SU-DHL-6 (cell line): ENCODE measurements at regions not wholly inside any gene's neighbourhood (a gene's known extent, or its start where the extent isn't known, plus 50 kb on each side); places are given as distances from the start of the nearest gene placed in this dataset.

Experiments
- H2AFZ ChIP-seq: fragments of 200-600 bp; sonication (generic); 2 replicates; pipeline ENCODE4 v1.6.1; 2014; ENCODE audit warnings: low read depth, mild to moderate bottlenecking, moderate library complexity, mixed read lengths, antibody characterized with exemption, low read length; ENCODE audit not compliant: severe bottlenecking
- H3F3A ChIP-seq: fragments of 200-600 bp; shearing (Covaris generic); 2 replicates; pipeline ENCODE4 v1.6.0; 2016; ENCODE audit warnings: antibody characterized with exemption, mild to moderate bottlenecking; ENCODE audit not compliant: insufficient read depth
- H3K27ac ChIP-seq: fragments of 200-600 bp; sonication (generic); 2 replicates; pipeline ENCODE4 v1.5.1; 2016; ENCODE audit warnings: low read depth, mild to moderate bottlenecking, low read length, moderate library complexity, mixed read lengths
- H3K27me3 ChIP-seq: fragments of 200-600 bp; sonication (generic), shearing (Covaris generic); 2 replicates; pipeline ENCODE4 v1.6.0; 2014; ENCODE audit warnings: mild to moderate bottlenecking, low read length
- H3K36me3 ChIP-seq: fragments of 200-600 bp; sonication (generic); 2 replicates; pipeline ENCODE4 v1.6.1; 2014; ENCODE audit warnings: mild to moderate bottlenecking, low read length, mixed read lengths
- H3K4me2 ChIP-seq: fragments of 300-600, 200-600 bp; shearing (Covaris generic), sonication (generic); 2 replicates; pipeline ENCODE4 v1.6.0; 2014; ENCODE audit warnings: low read length, low read depth, mild to moderate bottlenecking; ENCODE audit not compliant: poor library complexity, severe bottlenecking
- H3K4me3 ChIP-seq: fragments of 200-600 bp; sonication (generic); 2 replicates; pipeline ENCODE4 v1.5.1; 2014; ENCODE audit warnings: antibody characterized with exemption, low read length, mild to moderate bottlenecking, mixed read lengths; ENCODE audit not compliant: insufficient read depth, poor library complexity, severe bottlenecking
- H3K79me2 ChIP-seq: fragments of 200-600 bp; sonication (generic); 2 replicates; pipeline ENCODE4 v1.6.1; 2014; ENCODE audit warnings: mild to moderate bottlenecking, low read length, moderate library complexity; ENCODE audit not compliant: insufficient read depth
- H3K9ac ChIP-seq: fragments of 200-600 bp; sonication (generic); 2 replicates; pipeline ENCODE4 v1.7.0; 2014; ENCODE audit warnings: mild to moderate bottlenecking, low read length
- H3K9me2 ChIP-seq: fragments of 200-600 bp; sonication (generic); replicated peaks from 2 replicates; pipeline ENCODE4 v1.6.1; 2014; ENCODE audit warnings: low read length; ENCODE audit not compliant: insufficient read depth
- H3K9me3 ChIP-seq: fragments of 200-600 bp; sonication (generic); 2 replicates; pipeline ENCODE4 v1.6.1; 2014; ENCODE audit warnings: low read length, mixed read lengths; ENCODE audit not compliant: insufficient read depth
- H4K20me1 ChIP-seq: fragments of 200-600 bp; sonication (generic); 2 replicates; pipeline ENCODE4 v1.6.1; 2014; ENCODE audit warnings: low read depth, mild to moderate bottlenecking, antibody characterized with exemption, low read length, moderate library complexity, mixed read lengths
- CTCF ChIP-seq: fragments of 200-600 bp; sonication (generic); IDR thresholded peaks from one replicate; pipeline ENCODE4 v1.5.1; 2017; ENCODE audit warnings: antibody characterized with exemption, mild to moderate bottlenecking, low read length, moderate library complexity; ENCODE audit not compliant: insufficient read depth, poor library complexity, severe bottlenecking
- EZH2phosphoT487 ChIP-seq: fragments of 200-600 bp; sonication (generic), shearing (Covaris generic); conservative IDR thresholded peaks from 2 replicates; pipeline ENCODE4 v1.6.1; 2018; ENCODE audit warnings: mild to moderate bottlenecking, antibody characterized with exemption, low read length, moderate library complexity, mixed read lengths

GRCh38 chr7:128172151-128172550, 68.9 kb upstream of the LEP start:
- Histone ChIP-seq H3K4me2 (no peak overlapping the region), H3K9me2 (no peaks in the 10 kb centered on the region), H3F3A (no peaks in the 10 kb centered on the region), H3K9ac (no peak overlapping the region), H3K9me3 (no peaks in the 10 kb centered on the region), H3K27me3 (no peaks in the 10 kb centered on the region), H2AFZ (no peak overlapping the region), H3K79me2 (no peaks in the 10 kb centered on the region), H4K20me1 (no peaks in the 10 kb centered on the region), H3K4me3 (no peak overlapping the region), H3K27ac (no peak overlapping the region), H3K36me3 (no peaks in the 10 kb centered on the region)
- TF ChIP-seq CTCF = no peak
- TF ChIP-seq EZH2phosphoT487 = no peak

GRCh38 chr7:128172963-128173362, 68.1 kb upstream of the LEP start:
- H3F3A ChIP-seq = no peaks in the 10 kb centered on the region
- no peak overlapping the region for H3K27ac ChIP-seq
- H3K9me2 ChIP-seq = no peaks in the 10 kb centered on the region
- H4K20me1 ChIP-seq = no peaks in the 10 kb centered on the region
- H3K27me3 ChIP-seq = no peaks in the 10 kb centered on the region
- H2AFZ ChIP-seq = no peak overlapping the region
- no peaks in the 10 kb centered on the region for H3K9me3 ChIP-seq
- TF ChIP-seq EZH2phosphoT487 (no peak), CTCF (no peak)
- H3K4me3 ChIP-seq = no peak overlapping the region
- H3K36me3 ChIP-seq = no peaks in the 10 kb centered on the region
- H3K79me2 ChIP-seq = no peaks in the 10 kb centered on the region
- H3K9ac ChIP-seq = no peak overlapping the region
- no peak overlapping the region for H3K4me2 ChIP-seq

- Histone ChIP-seq H3K9me3 (no peaks in the 10 kb centered on the region), H3K9me2 (no peaks in the 10 kb centered on the region), H3K36me3 (no peaks in the 10 kb centered on the region), H4K20me1 (no peaks in the 10 kb centered on the region), H3K9ac (no peak overlapping the region), H3K27ac (no peak overlapping the region), H3F3A (no peaks in the 10 kb centered on the region), H2AFZ (no peak overlapping the region), H3K27me3 (no peaks in the 10 kb centered on the region), H3K4me3 (no peak overlapping the region), H3K79me2 (no peaks in the 10 kb centered on the region), H3K4me2 (no peak overlapping the region)
- no peak for TF ChIP-seq EZH2phosphoT487
- TF ChIP-seq CTCF = no peak
These were observed 66.7 kb upstream of the LEP start for GRCh38 chr7:128174386-128174785.

GRCh38 chr7:128176696-128177095, 64.4 kb upstream of the LEP start:
- H3K36me3 ChIP-seq = no peaks in the 10 kb centered on the region
- H3K4me3 ChIP-seq = no peak overlapping the region
- no peaks in the 10 kb centered on the region for H3K27me3 ChIP-seq
- no peaks in the 10 kb centered on the region for H3F3A ChIP-seq
- no peak overlapping the region for H3K27ac ChIP-seq
- no peak overlapping the region for H2AFZ ChIP-seq
- H4K20me1 ChIP-seq = no peaks in the 10 kb centered on the region
- H3K4me2 ChIP-seq = no peak overlapping the region
- TF ChIP-seq CTCF (no peak), EZH2phosphoT487 (no peak)
- H3K9me3 ChIP-seq = no peaks in the 10 kb centered on the region
- H3K9ac ChIP-seq = no peak overlapping the region
- no peaks in the 10 kb centered on the region for H3K9me2 ChIP-seq
- H3K79me2 ChIP-seq = no peaks in the 10 kb centered on the region
